ENCODE measurements at regions not wholly inside any gene's neighbourhood (a gene's known extent, or its start where the extent isn't known, plus 50 kb on each side); places are given as distances from the start of the nearest gene placed in this dataset.

DNA sequence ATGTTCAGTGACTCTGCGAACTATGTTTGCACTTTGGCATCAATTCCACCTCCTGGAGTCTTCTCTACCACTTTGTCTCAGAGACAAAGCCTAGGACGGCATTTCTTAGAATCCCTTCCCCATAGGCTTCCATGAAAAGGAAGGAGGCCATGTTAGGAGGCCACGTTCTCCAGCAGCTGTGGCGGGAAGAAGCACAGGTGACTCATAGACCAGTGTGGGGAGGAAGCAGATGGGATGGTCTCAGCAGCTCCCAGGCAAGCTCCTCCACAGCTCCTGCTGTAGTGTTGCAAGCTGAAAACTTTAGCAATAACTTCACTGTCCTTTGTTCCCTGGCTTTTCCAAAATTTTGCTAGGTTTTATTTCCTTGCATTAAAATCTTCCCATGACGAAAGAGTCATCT lies 781.3 kb upstream of the ID2 start:
- H3K27ac ChIP-seq (ENCODE audit: extremely low read depth, low read depth, low read length), result no peak overlapping the region
- no peak overlapping the region for H3K4me3 ChIP-seq (ENCODE audit: low read depth, low read length)
- TF ChIP-seq ZNF133 (tag by site-specific recombination; IDR thresholded peaks at IDR 0.05) (no peak), ZNF248 (tag by site-specific recombination; IDR thresholded peaks at IDR 0.05) (no peak), ZIC2 (tag by site-specific recombination; IDR thresholded peaks at IDR 0.05) (no peak), ZSCAN16 (tag by site-specific recombination; IDR thresholded peaks at IDR 0.05) (no peak), ZBTB17 (tag by site-specific recombination; IDR thresholded peaks at IDR 0.05) (no peak), SCRT1 (tag by site-specific recombination; IDR thresholded peaks at IDR 0.05; ENCODE audit: borderline replicate concordance) (no peak), ZNF830 (tag by site-specific recombination; IDR thresholded peaks at IDR 0.05; ENCODE audit: low read depth) (no peak), ZNF777 (tag by site-specific recombination; IDR thresholded peaks at IDR 0.05; ENCODE audit: borderline replicate concordance) (no peak), ZNF280C (tag by site-specific recombination; IDR thresholded peaks at IDR 0.05) (no peak)
- TF ChIP-seq, protein P1, sequence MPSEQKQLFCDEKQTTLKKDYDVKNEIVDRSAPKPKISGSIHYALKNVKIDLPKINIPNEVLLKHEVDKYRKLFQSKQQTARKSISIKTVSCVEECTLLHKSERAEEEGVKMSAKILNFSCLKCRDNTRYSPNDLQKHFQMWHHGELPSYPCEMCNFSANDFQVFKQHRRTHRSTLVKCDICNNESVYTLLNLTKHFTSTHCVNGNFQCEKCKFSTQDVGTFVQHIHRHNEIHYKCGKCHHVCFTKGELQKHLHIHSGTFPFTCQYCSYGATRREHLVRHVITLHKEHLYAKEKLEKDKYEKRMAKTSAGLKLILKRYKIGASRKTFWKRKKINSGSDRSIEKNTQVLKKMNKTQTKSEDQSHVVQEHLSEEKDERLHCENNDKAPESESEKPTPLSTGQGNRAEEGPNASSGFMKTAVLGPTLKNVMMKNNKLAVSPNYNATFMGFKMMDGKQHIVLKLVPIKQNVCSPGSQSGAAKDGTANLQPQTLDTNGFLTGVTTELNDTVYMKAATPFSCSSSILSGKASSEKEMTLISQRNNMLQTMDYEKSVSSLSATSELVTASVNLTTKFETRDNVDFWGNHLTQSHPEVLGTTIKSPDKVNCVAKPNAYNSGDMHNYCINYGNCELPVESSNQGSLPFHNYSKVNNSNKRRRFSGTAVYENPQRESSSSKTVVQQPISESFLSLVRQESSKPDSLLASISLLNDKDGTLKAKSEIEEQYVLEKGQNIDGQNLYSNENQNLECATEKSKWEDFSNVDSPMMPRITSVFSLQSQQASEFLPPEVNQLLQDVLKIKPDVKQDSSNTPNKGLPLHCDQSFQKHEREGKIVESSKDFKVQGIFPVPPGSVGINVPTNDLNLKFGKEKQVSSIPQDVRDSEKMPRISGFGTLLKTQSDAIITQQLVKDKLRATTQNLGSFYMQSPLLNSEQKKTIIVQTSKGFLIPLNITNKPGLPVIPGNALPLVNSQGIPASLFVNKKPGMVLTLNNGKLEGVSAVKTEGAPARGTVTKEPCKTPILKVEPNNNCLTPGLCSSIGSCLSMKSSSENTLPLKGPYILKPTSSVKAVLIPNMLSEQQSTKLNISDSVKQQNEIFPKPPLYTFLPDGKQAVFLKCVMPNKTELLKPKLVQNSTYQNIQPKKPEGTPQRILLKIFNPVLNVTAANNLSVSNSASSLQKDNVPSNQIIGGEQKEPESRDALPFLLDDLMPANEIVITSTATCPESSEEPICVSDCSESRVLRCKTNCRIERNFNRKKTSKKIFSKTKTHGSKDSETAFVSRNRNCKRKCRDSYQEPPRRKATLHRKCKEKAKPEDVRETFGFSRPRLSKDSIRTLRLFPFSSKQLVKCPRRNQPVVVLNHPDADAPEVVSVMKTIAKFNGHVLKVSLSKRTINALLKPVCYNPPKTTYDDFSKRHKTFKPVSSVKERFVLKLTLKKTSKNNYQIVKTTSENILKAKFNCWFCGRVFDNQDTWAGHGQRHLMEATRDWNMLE (tag by site-specific recombination; conservative IDR thresholded peaks at IDR 0.05; ENCODE audit: low read depth), result no peak
- H3K36me3 ChIP-seq (ENCODE audit: control insufficient read depth in 2 of 2, insufficient read depth in 1 of 2, low read length in 2 of 2), result no peaks in the 10 kb centered on the region
- CTCF ChIA-PET, result no interaction called here
- POLR2A ChIA-PET, result no interaction called here
- no peaks in the 10 kb centered on the region for H3K9me3 ChIP-seq (ENCODE audit: control insufficient read depth, insufficient read depth, low read depth, low read length)
- no peaks in the 10 kb centered on the region for H3K4me1 ChIP-seq (ENCODE audit: control insufficient read depth, insufficient read depth, low read length)

DNA sequence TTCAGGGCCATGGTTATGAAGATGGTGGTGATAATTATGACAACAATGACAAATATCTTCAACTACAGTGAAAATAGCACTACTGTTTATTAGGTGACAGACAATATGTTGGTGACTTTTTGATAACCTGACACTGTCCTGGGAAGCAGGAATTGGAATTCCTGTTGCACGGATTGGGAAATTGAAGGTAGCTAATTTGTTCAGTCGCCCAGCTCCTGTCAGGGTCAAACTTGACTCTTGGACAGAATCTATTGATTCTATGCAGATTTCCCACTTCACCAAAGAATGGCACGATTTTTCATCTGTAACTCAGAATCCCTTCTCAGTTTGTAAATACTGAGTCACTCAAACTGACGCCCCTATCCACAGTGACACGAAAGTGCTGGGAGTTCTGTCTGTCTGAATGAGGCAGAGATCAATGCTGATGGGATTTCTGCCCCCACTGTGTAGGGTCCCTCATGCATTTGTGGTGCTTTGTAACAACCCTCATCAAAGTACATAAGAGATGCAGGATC lies 779.5 kb upstream of the ID2 start:
- no peaks in the 10 kb centered on the region for H3K36me3 ChIP-seq (ENCODE audit: control insufficient read depth in 2 of 2, insufficient read depth in 1 of 2, low read length in 2 of 2)
- no peaks in the 10 kb centered on the region for H3K9me3 ChIP-seq (ENCODE audit: control insufficient read depth, insufficient read depth, low read depth, low read length)
- H3K27ac ChIP-seq (ENCODE audit: extremely low read depth, low read depth, low read length), result no peak overlapping the region
- POLR2A ChIA-PET, result no interaction called here
- no peak overlapping the region for H3K4me3 ChIP-seq (ENCODE audit: low read depth, low read length)
- no peaks in the 10 kb centered on the region for H3K4me1 ChIP-seq (ENCODE audit: control insufficient read depth, insufficient read depth, low read length)
- CTCF ChIA-PET, result no interaction called here
- no peak for TF ChIP-seq ZNF24 (tag by site-specific recombination; IDR thresholded peaks at IDR 0.05)
- no peak for TF ChIP-seq ZNF274 (IDR thresholded peaks at IDR 0.05; ENCODE audit: low read length)
- TF ChIP-seq ZNF274 (tag by site-specific recombination; IDR thresholded peaks at IDR 0.05; ENCODE audit: borderline replicate concordance), result no peak
- no peak for TF ChIP-seq ZNF830 (tag by site-specific recombination; IDR thresholded peaks at IDR 0.05; ENCODE audit: low read depth)
- no peak for TF ChIP-seq ZSCAN18 (tag by site-specific recombination; IDR thresholded peaks at IDR 0.05)
- no peak for TF ChIP-seq SALL2 (tag by site-specific recombination; IDR thresholded peaks at IDR 0.05; ENCODE audit: borderline replicate concordance)
- no peak for TF ChIP-seq KLF8 (tag by site-specific recombination; IDR thresholded peaks at IDR 0.05)
- TF ChIP-seq, protein P2, sequence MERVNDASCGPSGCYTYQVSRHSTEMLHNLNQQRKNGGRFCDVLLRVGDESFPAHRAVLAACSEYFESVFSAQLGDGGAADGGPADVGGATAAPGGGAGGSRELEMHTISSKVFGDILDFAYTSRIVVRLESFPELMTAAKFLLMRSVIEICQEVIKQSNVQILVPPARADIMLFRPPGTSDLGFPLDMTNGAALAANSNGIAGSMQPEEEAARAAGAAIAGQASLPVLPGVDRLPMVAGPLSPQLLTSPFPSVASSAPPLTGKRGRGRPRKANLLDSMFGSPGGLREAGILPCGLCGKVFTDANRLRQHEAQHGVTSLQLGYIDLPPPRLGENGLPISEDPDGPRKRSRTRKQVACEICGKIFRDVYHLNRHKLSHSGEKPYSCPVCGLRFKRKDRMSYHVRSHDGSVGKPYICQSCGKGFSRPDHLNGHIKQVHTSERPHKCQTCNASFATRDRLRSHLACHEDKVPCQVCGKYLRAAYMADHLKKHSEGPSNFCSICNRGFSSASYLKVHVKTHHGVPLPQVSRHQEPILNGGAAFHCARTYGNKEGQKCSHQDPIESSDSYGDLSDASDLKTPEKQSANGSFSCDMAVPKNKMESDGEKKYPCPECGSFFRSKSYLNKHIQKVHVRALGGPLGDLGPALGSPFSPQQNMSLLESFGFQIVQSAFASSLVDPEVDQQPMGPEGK (tag by site-specific recombination; IDR thresholded peaks at IDR 0.05), result no peak
- TF ChIP-seq ZNF391 (tag by site-specific recombination; IDR thresholded peaks at IDR 0.05; ENCODE audit: borderline replicate concordance, low read depth), result no peak
